ENCODE measurements at regions not wholly inside any gene's neighbourhood (a gene's known extent, or its start where the extent isn't known, plus 50 kb on each side); places are given as distances from the start of the nearest gene placed in this dataset.

DNA sequence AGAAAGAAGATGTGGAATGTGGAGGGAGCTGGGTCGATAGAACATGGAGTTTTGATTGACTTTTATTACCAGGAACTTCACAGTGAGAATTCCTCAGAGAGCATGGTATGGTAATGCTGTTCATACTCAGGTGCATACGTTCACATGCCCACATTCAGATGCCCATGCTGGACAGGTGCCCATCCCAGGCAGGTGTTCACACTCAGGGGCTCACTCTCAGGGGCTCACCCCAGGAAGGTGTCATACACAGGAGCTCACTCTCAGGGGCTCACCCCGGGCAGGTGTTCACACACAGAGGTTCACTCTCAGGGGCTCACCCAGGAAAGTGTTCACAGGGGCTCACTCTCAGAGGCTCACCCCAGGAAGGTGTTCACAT lies 360.0 kb upstream of the SFSWAP start:
- TF ChIP-seq SP1 (IDR thresholded peaks at IDR 0.05), result no peak
- TF ChIP-seq, protein P1, sequence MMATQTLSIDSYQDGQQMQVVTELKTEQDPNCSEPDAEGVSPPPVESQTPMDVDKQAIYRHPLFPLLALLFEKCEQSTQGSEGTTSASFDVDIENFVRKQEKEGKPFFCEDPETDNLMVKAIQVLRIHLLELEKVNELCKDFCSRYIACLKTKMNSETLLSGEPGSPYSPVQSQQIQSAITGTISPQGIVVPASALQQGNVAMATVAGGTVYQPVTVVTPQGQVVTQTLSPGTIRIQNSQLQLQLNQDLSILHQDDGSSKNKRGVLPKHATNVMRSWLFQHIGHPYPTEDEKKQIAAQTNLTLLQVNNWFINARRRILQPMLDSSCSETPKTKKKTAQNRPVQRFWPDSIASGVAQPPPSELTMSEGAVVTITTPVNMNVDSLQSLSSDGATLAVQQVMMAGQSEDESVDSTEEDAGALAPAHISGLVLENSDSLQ (IDR thresholded peaks at IDR 0.05), result no peak
